H1 (cell line): ENCODE measurements at regions not wholly inside any gene's neighbourhood (a gene's known extent, or its start where the extent isn't known, plus 50 kb on each side); places are given as distances from the start of the nearest gene placed in this dataset.
"Not testable (repeated sequence)": the region's sequence is repeated elsewhere in the genome, so short reads cannot be mapped to it uniquely, and the experiment has no call there.

Experiments
- CTCF ChIA-PET: fragments of 300-600 bp; sonication (Branson Sonifier 250); formaldehyde crosslinking; loops from one replicate; lab custom pipeline; 2021; ENCODE audit not compliant: partially characterized antibody; lab: Charles Lee
- POLR2A ChIA-PET: fragments of 300-600 bp; sonication (Branson Sonifier 250); formaldehyde crosslinking; loops from one replicate; lab custom pipeline; 2021; ENCODE audit warnings: inconsistent platforms; ENCODE audit not compliant: partially characterized antibody; lab: Charles Lee
- DNase-seq, 2 experiments: peaks; one replicate each; pipeline versions ENCODE4 v3.0.0 to v3.0.0-alpha.2; 2010 to 2022; ENCODE audit warnings: low spot score in 2 of 2, low read depth in 1 of 2, mixed read lengths in 1 of 2
- FAIRE-seq: peaks from 2 replicates; lab custom pipeline; 2011; peaks lifted over from hg19 to GRCh38; lab: Jason Lieb, UNC
- H2AFZ ChIP-seq: 2 replicates; pipeline ENCODE4 v1.8.1; 2012; ENCODE audit warnings: low read length, inconsistent platforms
- H2AK5ac ChIP-seq: 2 replicates; pipeline ENCODE4 v1.6.1; 2013; ENCODE audit warnings: low read depth, low read length
- H2BK120ac ChIP-seq: replicated peaks from 2 replicates; pipeline ENCODE3; 2013; ENCODE audit warnings: low read depth, low read length, inconsistent platforms
- H2BK12ac ChIP-seq: 2 replicates; pipeline ENCODE4 v1.6.1; 2013; ENCODE audit warnings: low read depth, low read length
- H2BK15ac ChIP-seq: 2 replicates; pipeline ENCODE4 v1.6.1; 2013; ENCODE audit warnings: low read length
- H2BK20ac ChIP-seq: 2 replicates; pipeline ENCODE4 v1.6.1; 2013; ENCODE audit warnings: low read length
- H2BK5ac ChIP-seq: 2 replicates; pipeline ENCODE4 v1.6.1; 2013; ENCODE audit warnings: low read depth, low read length
- H3K14ac ChIP-seq: 2 replicates; pipeline ENCODE4 v1.6.1; 2013; ENCODE audit warnings: inconsistent platforms; ENCODE audit not compliant: insufficient read length
- H3K18ac ChIP-seq: 2 replicates; pipeline ENCODE4 v1.6.1; 2013; ENCODE audit warnings: low read length; ENCODE audit errors: extremely low read depth
- H3K23ac ChIP-seq: 2 replicates; pipeline ENCODE4 v1.6.1; 2013; ENCODE audit warnings: inconsistent platforms; ENCODE audit not compliant: insufficient read length
- H3K23me2 ChIP-seq: 2 replicates; pipeline ENCODE4 v1.6.1; 2013; ENCODE audit warnings: low read depth, low read length
- H3K27ac ChIP-seq: 2 replicates; pipeline ENCODE4 v1.6.1; 2011; ENCODE audit warnings: low read depth, low read length, inconsistent platforms
- H3K27me3 ChIP-seq, 4 experiments: replicated peaks in 1 of 4; 1 replicate in 1 of 4; 2 replicates in 3 of 4; pipeline versions ENCODE4 v1.6.1 to v1.8.1; 2011 to 2013; ENCODE audit warnings: low read length in 3 of 4, mild to moderate bottlenecking in 3 of 4, inconsistent platforms in 2 of 4, mixed read lengths in 2 of 4, moderate library complexity in 1 of 4; ENCODE audit not compliant: control insufficient read depth in 3 of 4, insufficient read depth in 3 of 4; ENCODE audit errors: extremely low read depth in 1 of 4
- H3K36me3 ChIP-seq, 4 experiments: 2 replicates each; pipeline versions ENCODE4 v1.6.1 to v1.8.1; 2011 to 2013; ENCODE audit warnings: mild to moderate bottlenecking in 4 of 4, low read length in 3 of 4, moderate library complexity in 2 of 4, control low read depth in 1 of 4, inconsistent platforms in 1 of 4; ENCODE audit not compliant: insufficient read depth in 4 of 4, control insufficient read depth in 2 of 4
- H3K4ac ChIP-seq: replicated peaks from 2 replicates; pipeline ENCODE3; 2013; ENCODE audit warnings: low read length, low read depth, mixed read lengths, inconsistent platforms; ENCODE audit not compliant: insufficient read length
- H3K4me1 ChIP-seq, 4 experiments: replicated peaks in 1 of 4; 1 replicate in 1 of 4; 2 replicates in 3 of 4; pipeline versions ENCODE4 v1.6.1 to v1.8.1; 2011 to 2013; ENCODE audit warnings: low read length in 3 of 4, inconsistent platforms in 2 of 4, mixed read lengths in 1 of 4; ENCODE audit not compliant: insufficient read depth in 4 of 4, control insufficient read depth in 3 of 4
- H3K4me2 ChIP-seq, 2 experiments: 2 replicates each; pipeline versions ENCODE4 v1.6.1 to v1.8.1; 2011 to 2013; ENCODE audit warnings: low read depth in 2 of 2, low read length in 2 of 2, control low read depth in 1 of 2, inconsistent platforms in 1 of 2, mild to moderate bottlenecking in 1 of 2; ENCODE audit not compliant: insufficient read depth in 1 of 2
- H3K4me3 ChIP-seq, 4 experiments: fragments of 200-600, 300-600 bp in 1 of 4; sonication (generic), shearing (Covaris generic), sonication (Bioruptor Twin) in 1 of 4; 2 replicates each; pipeline versions ENCODE4 v1.5.1 to v1.8.1; 2011 to 2016; ENCODE audit warnings: low read length in 4 of 4, low read depth in 3 of 4, control low read depth in 2 of 4, inconsistent platforms in 2 of 4, mild to moderate bottlenecking in 2 of 4, mixed read lengths in 1 of 4, moderate library complexity in 1 of 4; ENCODE audit not compliant: insufficient read depth in 2 of 4; ENCODE audit errors: extremely low read depth in 1 of 4
- H3K56ac ChIP-seq: replicated peaks from 2 replicates; pipeline ENCODE3; 2013; ENCODE audit warnings: low read depth, mild to moderate bottlenecking, mixed read lengths, low read length, inconsistent platforms; ENCODE audit not compliant: insufficient read length
- H3K79me1 ChIP-seq: 2 replicates; pipeline ENCODE4 v1.6.1; 2013; ENCODE audit warnings: low read depth, low read length, control low read depth
- H3K79me2 ChIP-seq, 2 experiments: 2 replicates each; pipeline versions ENCODE4 v1.6.1 to v1.8.1; 2012 to 2013; ENCODE audit warnings: low read length in 2 of 2, mild to moderate bottlenecking in 2 of 2, inconsistent platforms in 1 of 2; ENCODE audit not compliant: insufficient read depth in 2 of 2, control insufficient read depth in 1 of 2
- H3K9ac ChIP-seq, 4 experiments: replicated peaks in 1 of 4; 1 replicate in 1 of 4; 2 replicates in 3 of 4; pipeline versions ENCODE4 v1.6.1 to v1.8.1; 2011 to 2013; ENCODE audit warnings: low read depth in 3 of 4, low read length in 3 of 4, control low read depth in 2 of 4, mild to moderate bottlenecking in 2 of 4, moderate library complexity in 2 of 4, inconsistent platforms in 1 of 4; ENCODE audit errors: extremely low read depth in 1 of 4
- H3K9me3 ChIP-seq, 2 experiments: 2 replicates each; pipeline versions ENCODE4 v1.6.1 to v1.8.1; 2012 to 2013; ENCODE audit warnings: mild to moderate bottlenecking in 2 of 2, moderate library complexity in 2 of 2, control low read depth in 1 of 2, inconsistent platforms in 1 of 2, low read depth in 1 of 2, low read length in 1 of 2, mixed read lengths in 1 of 2; ENCODE audit not compliant: insufficient read depth in 2 of 2
- H4K20me1 ChIP-seq, 2 experiments: replicated peaks in 1 of 2; 2 replicates each; pipeline versions ENCODE3 to v1.8.1; 2011 to 2013; ENCODE audit warnings: inconsistent platforms in 2 of 2, low read length in 2 of 2, mild to moderate bottlenecking in 1 of 2; ENCODE audit not compliant: insufficient read depth in 2 of 2, control insufficient read depth in 1 of 2
- H4K5ac ChIP-seq: 2 replicates; pipeline ENCODE4 v1.6.1; 2013; ENCODE audit warnings: low read length, low read depth, mixed read lengths, inconsistent platforms; ENCODE audit not compliant: insufficient read length
- H4K8ac ChIP-seq: 2 replicates; pipeline ENCODE4 v1.8.0; 2013; ENCODE audit warnings: mild to moderate bottlenecking, moderate library complexity, low read length, inconsistent platforms; ENCODE audit not compliant: insufficient read depth; ENCODE audit errors: extremely low read depth
- H4K91ac ChIP-seq: replicated peaks from 2 replicates; pipeline ENCODE3; 2013; ENCODE audit warnings: low read length, mixed read lengths, inconsistent platforms; ENCODE audit not compliant: insufficient read length
- WGBS, 2 experiments: shearing (Covaris generic) in 1 of 2; methylation state at CpG; one replicate each; pipeline versions ENCODE4 v1.1.6 to v1.1.7; 2013 to 2015; ENCODE audit warnings: low lambda C conversion rate in 2 of 2, mixed read lengths in 2 of 2, inconsistent platforms in 1 of 2, low coverage in 1 of 2, missing lambda C conversion rate in 1 of 2; ENCODE audit not compliant: insufficient replicate concordance in 2 of 2, insufficient coverage in 1 of 2, insufficient read length in 1 of 2; ENCODE audit errors: extremely low coverage in 1 of 2, missing lambda C conversion rate in 1 of 2; 5-methylcytosine and 5-hydroxymethylcytosine counted together

DNA sequence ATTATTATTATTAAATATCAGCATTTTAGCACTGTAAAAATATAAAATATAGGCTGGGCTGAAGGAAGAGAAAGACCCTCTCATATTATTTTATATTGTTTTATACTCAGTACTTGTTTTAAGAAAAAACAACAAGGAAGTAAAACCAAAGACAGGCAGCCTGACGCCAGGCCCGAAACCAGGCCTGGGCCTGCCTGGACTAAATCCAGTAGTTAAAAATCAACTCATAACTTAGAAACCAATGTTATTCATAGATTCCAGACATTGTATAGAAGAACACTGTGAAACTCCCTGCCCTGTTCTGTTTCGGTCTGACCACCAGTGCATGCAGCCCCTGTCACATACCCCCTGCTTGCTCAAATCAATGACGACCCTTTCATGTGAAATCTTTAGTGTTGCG lies 420.1 kb upstream of the PABPC4L start:
- H3K9ac ChIP-seq, FAIRE-seq: not testable (repeated sequence)

More for the DNA sequence above, 420.1 kb upstream of the PABPC4L start:
- H4K8ac ChIP-seq, H3K23ac ChIP-seq, H2BK15ac ChIP-seq, H3K27ac ChIP-seq, H4K20me1 ChIP-seq, H2BK5ac ChIP-seq, H3K27me3 ChIP-seq, H4K5ac ChIP-seq, H3K79me2 ChIP-seq, H3K4ac ChIP-seq, POLR2A ChIA-PET, H3K9me3 ChIP-seq, H2AFZ ChIP-seq, H3K14ac ChIP-seq, H3K4me2 ChIP-seq, H3K56ac ChIP-seq, H2BK12ac ChIP-seq, H2BK120ac ChIP-seq, H2AK5ac ChIP-seq, H3K4me3 ChIP-seq, H3K18ac ChIP-seq, H3K79me1 ChIP-seq, H3K23me2 ChIP-seq, H4K91ac ChIP-seq, H3K36me3 ChIP-seq, DNase-seq: not testable (repeated sequence)
- Histone ChIP-seq H2BK20ac (peak overlapping the region; percentile 89; the same call in 1 of the 2 replicates), H3K4me1 (peaks cover 0 to 13% (median 6%) of the 10 kb centered on the region in 4 experiments; a peak in 4 of 7 replicates)
- CTCF ChIA-PET, result interaction anchor here (0.8 kb wide), 1 partner anchor 9 kb away, joined by 4 read pairs; no protein-coding TSS in a partner anchor
- WGBS, 2 experiments, result 93% methylated on average over 4 of the region's 5 CpGs; no CpG with 5 or more reads in 1 of the 2 experiments
